ENCODE measurements at regions not wholly inside any gene's neighbourhood (a gene's known extent, or its start where the extent isn't known, plus 50 kb on each side); places are given as distances from the start of the nearest gene placed in this dataset.
"Not testable (repeated sequence)": the region's sequence is repeated elsewhere in the genome, so short reads cannot be mapped to it uniquely, and the experiment has no call there.

- no peak for DNase-seq
Observed at GRCh38 chr5:159788835-159789331, 127.4 kb upstream of the ADRA1B start.

GRCh38 chr5:159792180-159792579 is 124.1 kb upstream of the ADRA1B start:
- DNase-seq, result no peak

GRCh38 chr5:159797261-159797970 is 118.9 kb upstream of the ADRA1B start:
- no peak for DNase-seq

- no peak for DNase-seq
Observed at GRCh38 chr5:159799701-159800100, 116.6 kb upstream of the ADRA1B start.

GRCh38 chr5:159800131-159800840 is 116.0 kb upstream of the ADRA1B start:
- DNase-seq, result no peak

GRCh38 chr5:159801303-159801702 is 115.0 kb upstream of the ADRA1B start:
- DNase-seq, result peak in 1 of 3 experiments; percentile 87

- DNase-seq, result no peak
Observed at GRCh38 chr5:159802661-159803060, 113.6 kb upstream of the ADRA1B start.

- no peak for DNase-seq
Observed at GRCh38 chr5:159804121-159804520, 112.2 kb upstream of the ADRA1B start.

- DNase-seq, result no peak
Observed at GRCh38 chr5:159805021-159805420, 111.3 kb upstream of the ADRA1B start.

GRCh38 chr5:159807135-159807534 is 109.1 kb upstream of the ADRA1B start:
- not testable (repeated sequence) for DNase-seq

- DNase-seq, result no peak
Observed at GRCh38 chr5:159807586-159807985, 108.7 kb upstream of the ADRA1B start.

- no peak for DNase-seq
Observed at GRCh38 chr5:159811712-159812111, 104.6 kb upstream of the ADRA1B start.

- not testable (repeated sequence) for DNase-seq
Observed at GRCh38 chr5:159812759-159813158, 103.5 kb upstream of the ADRA1B start.

- DNase-seq, result no peak
Observed at GRCh38 chr5:159814222-159814621, 102.1 kb upstream of the ADRA1B start.

GRCh38 chr5:159814805-159815585 is 101.3 kb upstream of the ADRA1B start:
- no peak for DNase-seq

- DNase-seq, result no peak
Observed at GRCh38 chr5:159817262-159818029, 98.8 kb upstream of the ADRA1B start.

- DNase-seq, result no peak
Observed at GRCh38 chr5:159819591-159820411, 96.5 kb upstream of the ADRA1B start.

GRCh38 chr5:159820692-159821091 is 95.6 kb upstream of the ADRA1B start:
- no peak for DNase-seq

- DNase-seq, result no peak
Observed at GRCh38 chr5:159821461-159821940, 94.8 kb upstream of the ADRA1B start.

GRCh38 chr5:159824188-159825161 is 91.8 kb upstream of the ADRA1B start:
- DNase-seq, result no peak
